NB4 (cell line): ENCODE measurements at regions not wholly inside any gene's neighbourhood (a gene's known extent, or its start where the extent isn't known, plus 50 kb on each side); places are given as distances from the start of the nearest gene placed in this dataset.
"Not testable (repeated sequence)": the region's sequence is repeated elsewhere in the genome, so short reads cannot be mapped to it uniquely, and the experiment has no call there.

ENCODE experiments used
- CTCF ChIP-seq: IDR thresholded peaks from one replicate; pipeline ENCODE4 v1.5.1; 2012; ENCODE audit warnings: low read depth, low read length
- MYC ChIP-seq: IDR thresholded peaks from 2 replicates; pipeline ENCODE4 v1.6.1; 2011; ENCODE audit warnings: low read depth, low read length
- POLR2A ChIP-seq: IDR thresholded peaks from 2 replicates; pipeline ENCODE4 v1.6.1; 2011; ENCODE audit warnings: mild to moderate bottlenecking; ENCODE audit not compliant: insufficient read length; ENCODE audit errors: extremely low read depth

GRCh38 chr6:74254147-74254546, 558.1 kb downstream of the CD109 start:
- TF ChIP-seq CTCF, MYC, POLR2A: not testable (repeated sequence)
